SK-N-MC (cell line): ENCODE measurements at regions not wholly inside any gene's neighbourhood (a gene's known extent, or its start where the extent isn't known, plus 50 kb on each side); places are given as distances from the start of the nearest gene placed in this dataset.

Experiments used
- FOXP2 ChIP-seq: optimal IDR thresholded peaks from 2 replicates; pipeline ENCODE3; 2011; ENCODE audit warnings: mild to moderate bottlenecking, moderate library complexity; ENCODE audit not compliant: insufficient read depth; ENCODE audit errors: extremely low read length, control extremely low read depth
- POLR2AphosphoS5 ChIP-seq: IDR thresholded peaks from 2 replicates; pipeline ENCODE4 v1.6.1; 2012; ENCODE audit warnings: mild to moderate bottlenecking, low read depth, low read length, borderline replicate concordance

DNA sequence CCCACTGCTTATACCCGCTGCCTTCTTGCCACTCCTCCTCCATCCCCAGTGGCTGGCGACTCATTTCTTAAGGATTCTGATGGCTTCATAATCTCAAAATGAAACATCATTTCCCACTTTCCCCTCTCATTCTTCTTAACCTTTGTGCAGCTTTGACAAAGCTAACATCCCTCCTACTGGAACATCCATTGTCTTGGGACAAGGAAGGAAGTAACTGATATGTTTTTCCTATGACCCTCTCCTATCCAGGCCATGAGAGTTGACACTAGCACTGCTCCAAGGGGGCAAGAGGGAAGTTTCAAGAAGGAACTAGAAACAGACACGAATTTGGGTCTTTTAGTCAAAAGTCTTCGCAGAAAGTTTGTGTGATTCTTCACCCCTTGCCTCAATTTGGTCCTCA, 71.7 kb upstream of the SNX2 start:
- TF ChIP-seq FOXP2: no peak
- no peak for TF ChIP-seq POLR2AphosphoS5
